ENCODE measurements at regions not wholly inside any gene's neighbourhood (a gene's known extent, or its start where the extent isn't known, plus 50 kb on each side); places are given as distances from the start of the nearest gene placed in this dataset.
"Not testable (repeated sequence)": the region's sequence is repeated elsewhere in the genome, so short reads cannot be mapped to it uniquely, and the experiment has no call there.

GRCh38 chr5:67984546-67984945 lies 231.0 kb upstream of the PIK3R1 start:
- no peaks in the 10 kb centered on the region for H3K9me3 Mint-ChIP-seq (ENCODE audit: unreplicated experiment)
- no peaks in the 10 kb centered on the region for H3K36me3 Mint-ChIP-seq (ENCODE audit: unreplicated experiment)
- no peak for DNase-seq (ENCODE audit: extremely low spot score, unreplicated experiment)
- peaks cover 29% of the 10 kb centered on the region for H3K4me1 Mint-ChIP-seq (ENCODE audit: unreplicated experiment)
- H3K4me3 Mint-ChIP-seq (ENCODE audit: unreplicated experiment), result no peak overlapping the region
- H3K27me3 Mint-ChIP-seq (ENCODE audit: unreplicated experiment), result no peaks in the 10 kb centered on the region
- TF ChIP-seq CTCF (IDR thresholded peaks at IDR 0.05), result no peak
- no peak overlapping the region for H3K27ac Mint-ChIP-seq (ENCODE audit: unreplicated experiment)

- Mint-ChIP-seq H3K27me3 (ENCODE audit: unreplicated experiment) (no peaks in the 10 kb centered on the region), H3K27ac (ENCODE audit: unreplicated experiment) (peak overlapping the region; percentile 76), H3K9me3 (ENCODE audit: unreplicated experiment) (no peaks in the 10 kb centered on the region), H3K4me3 (ENCODE audit: unreplicated experiment) (no peak overlapping the region), H3K4me1 (ENCODE audit: unreplicated experiment) (peaks cover 19% of the 10 kb centered on the region), H3K36me3 (ENCODE audit: unreplicated experiment) (no peaks in the 10 kb centered on the region)
- no peak for TF ChIP-seq CTCF (IDR thresholded peaks at IDR 0.05)
- DNase-seq (ENCODE audit: extremely low spot score, unreplicated experiment), result no peak
Observed at GRCh38 chr5:67983251-67984110, 232.1 kb upstream of the PIK3R1 start.

- not testable (repeated sequence) for H3K27me3 Mint-ChIP-seq (ENCODE audit: unreplicated experiment); H3K27ac Mint-ChIP-seq (ENCODE audit: unreplicated experiment); DNase-seq (ENCODE audit: extremely low spot score, unreplicated experiment); H3K9me3 Mint-ChIP-seq (ENCODE audit: unreplicated experiment); H3K36me3 Mint-ChIP-seq (ENCODE audit: unreplicated experiment); H3K4me3 Mint-ChIP-seq (ENCODE audit: unreplicated experiment)
- peaks cover 23% of the 10 kb centered on the region for H3K4me1 Mint-ChIP-seq (ENCODE audit: unreplicated experiment)
Observed at GRCh38 chr5:67982160-67982559, 233.4 kb upstream of the PIK3R1 start.

- Mint-ChIP-seq H3K27ac (ENCODE audit: unreplicated experiment) (no peak overlapping the region), H3K4me3 (ENCODE audit: unreplicated experiment) (no peak overlapping the region), H3K9me3 (ENCODE audit: unreplicated experiment) (no peaks in the 10 kb centered on the region), H3K36me3 (ENCODE audit: unreplicated experiment) (no peaks in the 10 kb centered on the region), H3K4me1 (ENCODE audit: unreplicated experiment) (peaks cover 15% of the 10 kb centered on the region), H3K27me3 (ENCODE audit: unreplicated experiment) (no peaks in the 10 kb centered on the region)
- TF ChIP-seq CTCF (IDR thresholded peaks at IDR 0.05), result no peak
- no peak for DNase-seq (ENCODE audit: extremely low spot score, unreplicated experiment)
Observed at GRCh38 chr5:67978171-67978570, 237.4 kb upstream of the PIK3R1 start.

- H3K36me3 Mint-ChIP-seq (ENCODE audit: unreplicated experiment), result no peaks in the 10 kb centered on the region
- H3K27ac Mint-ChIP-seq (ENCODE audit: unreplicated experiment), result no peak overlapping the region
- H3K9me3 Mint-ChIP-seq (ENCODE audit: unreplicated experiment), result no peaks in the 10 kb centered on the region
Observed at GRCh38 chr5:67976891-67977601, 238.5 kb upstream of the PIK3R1 start.

More at GRCh38 chr5:67976891-67977601, 238.5 kb upstream of the PIK3R1 start:
- Mint-ChIP-seq H3K4me3 (ENCODE audit: unreplicated experiment) (no peak overlapping the region), H3K27me3 (ENCODE audit: unreplicated experiment) (no peaks in the 10 kb centered on the region), H3K4me1 (ENCODE audit: unreplicated experiment) (peaks cover 9% of the 10 kb centered on the region)
- DNase-seq (ENCODE audit: extremely low spot score, unreplicated experiment), result no peak
- TF ChIP-seq CTCF (IDR thresholded peaks at IDR 0.05), result no peak

All from osteocyte (in vitro differentiated cells).